ENCODE measurements at regions not wholly inside any gene's neighbourhood (a gene's known extent, or its start where the extent isn't known, plus 50 kb on each side); places are given as distances from the start of the nearest gene placed in this dataset.

DNA sequence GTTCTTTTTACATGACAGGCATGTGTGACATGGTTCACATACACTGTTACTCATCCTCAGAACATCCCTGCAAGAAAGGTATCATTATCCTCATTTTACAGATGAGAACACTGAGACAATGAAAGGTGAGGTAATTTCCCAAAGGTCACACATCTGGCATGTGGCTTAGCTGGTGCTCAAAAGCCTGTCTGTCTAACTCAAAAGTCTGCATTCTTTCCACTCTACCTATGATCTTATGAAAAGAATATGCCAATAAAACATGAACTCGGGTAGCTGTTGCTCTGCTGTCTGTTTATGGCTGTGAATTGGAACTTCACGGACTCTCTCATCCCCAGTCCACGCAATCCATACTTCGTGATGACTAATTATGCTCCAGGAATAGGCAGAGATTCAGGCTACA lies 79.0 kb upstream of the ODAD2 start:
- TF ChIP-seq, protein P1, sequence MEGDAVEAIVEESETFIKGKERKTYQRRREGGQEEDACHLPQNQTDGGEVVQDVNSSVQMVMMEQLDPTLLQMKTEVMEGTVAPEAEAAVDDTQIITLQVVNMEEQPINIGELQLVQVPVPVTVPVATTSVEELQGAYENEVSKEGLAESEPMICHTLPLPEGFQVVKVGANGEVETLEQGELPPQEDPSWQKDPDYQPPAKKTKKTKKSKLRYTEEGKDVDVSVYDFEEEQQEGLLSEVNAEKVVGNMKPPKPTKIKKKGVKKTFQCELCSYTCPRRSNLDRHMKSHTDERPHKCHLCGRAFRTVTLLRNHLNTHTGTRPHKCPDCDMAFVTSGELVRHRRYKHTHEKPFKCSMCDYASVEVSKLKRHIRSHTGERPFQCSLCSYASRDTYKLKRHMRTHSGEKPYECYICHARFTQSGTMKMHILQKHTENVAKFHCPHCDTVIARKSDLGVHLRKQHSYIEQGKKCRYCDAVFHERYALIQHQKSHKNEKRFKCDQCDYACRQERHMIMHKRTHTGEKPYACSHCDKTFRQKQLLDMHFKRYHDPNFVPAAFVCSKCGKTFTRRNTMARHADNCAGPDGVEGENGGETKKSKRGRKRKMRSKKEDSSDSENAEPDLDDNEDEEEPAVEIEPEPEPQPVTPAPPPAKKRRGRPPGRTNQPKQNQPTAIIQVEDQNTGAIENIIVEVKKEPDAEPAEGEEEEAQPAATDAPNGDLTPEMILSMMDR (IDR thresholded peaks at IDR 0.05): no peak
- TF ChIP-seq POLR2A (IDR thresholded peaks at IDR 0.05) (no peak), POLR2AphosphoS5 (IDR thresholded peaks at IDR 0.05) (peak in 1 of 4 donors; percentile 11)
